ENCODE measurements at regions not wholly inside any gene's neighbourhood (a gene's known extent, or its start where the extent isn't known, plus 50 kb on each side); places are given as distances from the start of the nearest gene placed in this dataset.

- TF ChIP-seq EZH2 (IDR thresholded peaks at IDR 0.05; ENCODE audit: borderline replicate concordance) (no peak), CTCF (IDR thresholded peaks at IDR 0.05; ENCODE audit: poor library complexity) (no peak)
Measured at GRCh38 chr14:61110316-61111082, 129.5 kb downstream of the SLC38A6 start.

Data from hepatocyte (in vitro differentiated cells).